Activated CD4-positive, alpha-beta memory T cell treated with anti-CD3 and anti-CD28 coated beads, Interleukin-2, amount 10 ng/mL, durations not matched to agents 7 days and 5 days (primary cell): ENCODE measurements at regions not wholly inside any gene's neighbourhood (a gene's known extent, or its start where the extent isn't known, plus 50 kb on each side); places are given as distances from the start of the nearest gene placed in this dataset.

Source experiments
- CTCF ChIA-PET: fragments of 350-600 bp; sonication (Branson Sonifier 250); formaldehyde crosslinking; loops from one replicate; lab custom pipeline; 2021; ENCODE audit warnings: antibody characterized with exemption, inconsistent platforms; lab: Charles Lee
- POLR2A ChIA-PET: fragments of 350-600 bp; sonication (Branson Sonifier 250); formaldehyde crosslinking; loops from one replicate; lab custom pipeline; 2021; ENCODE audit warnings: antibody characterized with exemption; lab: Charles Lee
- DNase-seq: peaks from one replicate; pipeline ENCODE4 v3.0.0-alpha.2; 2020
- H3K27ac Mint-ChIP-seq: one replicate; pipeline ENCODE4 v1.8.0; 2021; ENCODE audit warnings: mild to moderate bottlenecking, mixed read lengths
- H3K27me3 Mint-ChIP-seq: one replicate; pipeline ENCODE4 v1.8.0; 2021; ENCODE audit warnings: mixed read lengths
- H3K36me3 Mint-ChIP-seq: one replicate; pipeline ENCODE4 v1.8.0; 2021; ENCODE audit warnings: low read depth, mixed read lengths
- H3K4me1 Mint-ChIP-seq: one replicate; pipeline ENCODE4 v1.8.0; 2021; ENCODE audit warnings: mixed read lengths
- H3K4me3 Mint-ChIP-seq: one replicate; pipeline ENCODE4 v1.8.0; 2021; ENCODE audit warnings: mild to moderate bottlenecking, mixed read lengths
- H3K9me3 Mint-ChIP-seq: one replicate; pipeline ENCODE4 v1.8.0; 2021; ENCODE audit warnings: mixed read lengths

GRCh38 chr5:103498800-103499551 lies 63.6 kb downstream of the NUDT12 start:
- DNase-seq, result no peak
- CTCF ChIA-PET, result no interaction called here
- H3K36me3 Mint-ChIP-seq, result no peaks in the 10 kb centered on the region
- peaks cover 8% of the 10 kb centered on the region for H3K27me3 Mint-ChIP-seq
- POLR2A ChIA-PET, result no interaction called here
- no peak overlapping the region for H3K27ac Mint-ChIP-seq
- H3K4me1 Mint-ChIP-seq, result no peaks in the 10 kb centered on the region
- no peaks in the 10 kb centered on the region for H3K9me3 Mint-ChIP-seq
- no peak overlapping the region for H3K4me3 Mint-ChIP-seq

GRCh38 chr5:103498211-103498610 lies 64.4 kb downstream of the NUDT12 start:
- DNase-seq, result no peak
- ChIA-PET CTCF (no interaction called here), POLR2A (no interaction called here)
- Mint-ChIP-seq H3K4me1 (no peaks in the 10 kb centered on the region), H3K27me3 (peaks cover 8% of the 10 kb centered on the region), H3K27ac (no peak overlapping the region), H3K36me3 (no peaks in the 10 kb centered on the region), H3K4me3 (no peak overlapping the region), H3K9me3 (no peaks in the 10 kb centered on the region)

GRCh38 chr5:103497781-103498180 lies 64.8 kb downstream of the NUDT12 start:
- CTCF ChIA-PET, result no interaction called here
- no peak overlapping the region for H3K4me3 Mint-ChIP-seq
- peaks cover 8% of the 10 kb centered on the region for H3K27me3 Mint-ChIP-seq
- H3K36me3 Mint-ChIP-seq, result no peaks in the 10 kb centered on the region
- H3K9me3 Mint-ChIP-seq, result no peaks in the 10 kb centered on the region
- POLR2A ChIA-PET, result no interaction called here
- DNase-seq, result no peak
- no peak overlapping the region for H3K27ac Mint-ChIP-seq
- H3K4me1 Mint-ChIP-seq, result no peaks in the 10 kb centered on the region

GRCh38 chr5:103490030-103490739 lies 72.4 kb downstream of the NUDT12 start:
- Mint-ChIP-seq H3K4me1 (no peaks in the 10 kb centered on the region), H3K36me3 (no peaks in the 10 kb centered on the region), H3K9me3 (no peaks in the 10 kb centered on the region), H3K4me3 (no peak overlapping the region), H3K27ac (no peak overlapping the region), H3K27me3 (peaks cover 8% of the 10 kb centered on the region)
- DNase-seq, result no peak
- CTCF ChIA-PET, result no interaction called here
- POLR2A ChIA-PET, result no interaction called here

GRCh38 chr5:103489307-103489706 lies 73.3 kb downstream of the NUDT12 start:
- H3K27me3 Mint-ChIP-seq, result peaks cover 6% of the 10 kb centered on the region
- no peak overlapping the region for H3K4me3 Mint-ChIP-seq
- no peaks in the 10 kb centered on the region for H3K9me3 Mint-ChIP-seq
- no peaks in the 10 kb centered on the region for H3K36me3 Mint-ChIP-seq
- H3K4me1 Mint-ChIP-seq, result no peaks in the 10 kb centered on the region
- POLR2A ChIA-PET, result no interaction called here
- CTCF ChIA-PET, result no interaction called here
- no peak overlapping the region for H3K27ac Mint-ChIP-seq
- DNase-seq, result no peak

- Mint-ChIP-seq H3K36me3 (no peaks in the 10 kb centered on the region), H3K27ac (no peak overlapping the region), H3K27me3 (peaks cover 6% of the 10 kb centered on the region), H3K9me3 (no peaks in the 10 kb centered on the region), H3K4me1 (no peaks in the 10 kb centered on the region), H3K4me3 (no peak overlapping the region)
- ChIA-PET POLR2A (no interaction called here), CTCF (no interaction called here)
- DNase-seq, result no peak
Observed at GRCh38 chr5:103487822-103488493, 74.6 kb downstream of the NUDT12 start.

- Mint-ChIP-seq H3K27ac (no peak overlapping the region), H3K4me3 (no peak overlapping the region), H3K9me3 (no peaks in the 10 kb centered on the region), H3K36me3 (no peaks in the 10 kb centered on the region), H3K4me1 (no peaks in the 10 kb centered on the region), H3K27me3 (peaks cover 5% of the 10 kb centered on the region)
- POLR2A ChIA-PET, result no interaction called here
- no peak for DNase-seq
- CTCF ChIA-PET, result no interaction called here
Observed at GRCh38 chr5:103487218-103487617, 75.4 kb downstream of the NUDT12 start.

- DNase-seq, result no peak
- Mint-ChIP-seq H3K4me3 (no peak overlapping the region), H3K9me3 (no peaks in the 10 kb centered on the region), H3K4me1 (no peaks in the 10 kb centered on the region), H3K36me3 (no peaks in the 10 kb centered on the region), H3K27ac (no peak overlapping the region), H3K27me3 (peaks cover 3% of the 10 kb centered on the region)
- ChIA-PET POLR2A (no interaction called here), CTCF (no interaction called here)
Observed at GRCh38 chr5:103486739-103487138, 75.8 kb downstream of the NUDT12 start.

- peaks cover 20% of the 10 kb centered on the region for H3K27me3 Mint-ChIP-seq
- ChIA-PET POLR2A (no interaction called here), CTCF (no interaction called here)
- H3K36me3 Mint-ChIP-seq, result no peaks in the 10 kb centered on the region
- DNase-seq, result no peak
- no peaks in the 10 kb centered on the region for H3K4me1 Mint-ChIP-seq
- no peaks in the 10 kb centered on the region for H3K9me3 Mint-ChIP-seq
- no peak overlapping the region for H3K27ac Mint-ChIP-seq
- H3K4me3 Mint-ChIP-seq, result no peak overlapping the region
Observed at GRCh38 chr5:103480246-103480645, 82.3 kb downstream of the NUDT12 start.

- peaks cover 22% of the 10 kb centered on the region for H3K27me3 Mint-ChIP-seq
- POLR2A ChIA-PET, result no interaction called here
- CTCF ChIA-PET, result interaction anchor here (1.0 to 1.8 kb wide), 2 partner anchors 245 to 252 kb away, joined by 4 to 8 read pairs; no protein-coding TSS in a partner anchor
- no peak overlapping the region for H3K27ac Mint-ChIP-seq
- no peaks in the 10 kb centered on the region for H3K4me1 Mint-ChIP-seq
- no peaks in the 10 kb centered on the region for H3K36me3 Mint-ChIP-seq
- no peak for DNase-seq
- no peaks in the 10 kb centered on the region for H3K9me3 Mint-ChIP-seq
- no peak overlapping the region for H3K4me3 Mint-ChIP-seq
Observed at GRCh38 chr5:103477678-103478077, 84.9 kb downstream of the NUDT12 start.

GRCh38 chr5:103476811-103477210 lies 85.8 kb downstream of the NUDT12 start:
- Mint-ChIP-seq H3K36me3 (no peaks in the 10 kb centered on the region), H3K4me3 (no peak overlapping the region), H3K4me1 (no peaks in the 10 kb centered on the region), H3K9me3 (no peaks in the 10 kb centered on the region), H3K27ac (no peak overlapping the region), H3K27me3 (peaks cover 25% of the 10 kb centered on the region)
- CTCF ChIA-PET, result interaction anchor here (1.0 to 1.8 kb wide), 2 partner anchors 244 to 251 kb away, joined by 4 to 8 read pairs; no protein-coding TSS in a partner anchor
- POLR2A ChIA-PET, result no interaction called here
- no peak for DNase-seq

GRCh38 chr5:103475629-103476240 lies 86.9 kb downstream of the NUDT12 start:
- Mint-ChIP-seq H3K27me3 (peaks cover 27% of the 10 kb centered on the region), H3K9me3 (no peaks in the 10 kb centered on the region), H3K36me3 (no peaks in the 10 kb centered on the region), H3K4me3 (no peak overlapping the region), H3K27ac (no peak overlapping the region), H3K4me1 (no peaks in the 10 kb centered on the region)
- ChIA-PET CTCF (interaction anchor here (0.7 to 2.4 kb wide), 8 partner anchors 9 to 251 kb away, joined by 3 to 29 read pairs (median 5); partner anchors contain the start of gene MACIR), POLR2A (no interaction called here)
- no peak for DNase-seq

GRCh38 chr5:103474677-103475076 lies 87.9 kb downstream of the NUDT12 start:
- DNase-seq, result no peak
- H3K9me3 Mint-ChIP-seq, result no peaks in the 10 kb centered on the region
- no peak overlapping the region for H3K27ac Mint-ChIP-seq
- H3K4me1 Mint-ChIP-seq, result no peaks in the 10 kb centered on the region
- ChIA-PET POLR2A (no interaction called here), CTCF (interaction anchor here (1.1 to 2.4 kb wide), 6 partner anchors 8 to 250 kb away, joined by 3 to 29 read pairs (median 5); partner anchors contain the start of gene MACIR)
- H3K4me3 Mint-ChIP-seq, result no peak overlapping the region
- peaks cover 23% of the 10 kb centered on the region for H3K27me3 Mint-ChIP-seq
- no peaks in the 10 kb centered on the region for H3K36me3 Mint-ChIP-seq
